Urothelium cell line (cell line): ENCODE measurements at regions not wholly inside any gene's neighbourhood (a gene's known extent, or its start where the extent isn't known, plus 50 kb on each side); places are given as distances from the start of the nearest gene placed in this dataset.

ENCODE experiments used
- DNase-seq: peaks from one replicate; pipeline ENCODE4 v3.0.0; 2011; ENCODE audit warnings: low spot score, mixed read lengths
- FAIRE-seq: peaks from 2 replicates; lab custom pipeline; 2011; peaks lifted over from hg19 to GRCh38; lab: Jason Lieb, UNC

DNA sequence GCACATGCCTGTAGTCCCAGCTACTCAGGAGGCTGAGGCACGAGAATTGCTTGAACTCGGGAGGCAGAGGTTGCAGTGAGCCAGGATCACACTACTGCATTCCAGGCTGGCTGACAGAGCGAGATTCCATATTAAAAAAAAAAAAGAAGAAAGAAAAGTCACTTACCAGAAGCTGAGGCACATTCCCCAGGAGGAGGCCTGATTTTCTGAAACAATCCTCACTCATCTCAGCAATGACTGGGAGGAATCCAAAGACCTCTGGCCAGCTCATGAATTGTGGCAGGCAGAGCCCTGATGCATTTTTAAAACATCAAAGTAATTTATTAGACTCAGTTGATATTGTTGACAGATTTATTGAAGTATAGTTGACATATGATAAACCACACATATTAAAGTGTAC lies 206.3 kb downstream of the FOXO1 start:
- FAIRE-seq, result no peak
- DNase-seq, result no peak

DNA sequence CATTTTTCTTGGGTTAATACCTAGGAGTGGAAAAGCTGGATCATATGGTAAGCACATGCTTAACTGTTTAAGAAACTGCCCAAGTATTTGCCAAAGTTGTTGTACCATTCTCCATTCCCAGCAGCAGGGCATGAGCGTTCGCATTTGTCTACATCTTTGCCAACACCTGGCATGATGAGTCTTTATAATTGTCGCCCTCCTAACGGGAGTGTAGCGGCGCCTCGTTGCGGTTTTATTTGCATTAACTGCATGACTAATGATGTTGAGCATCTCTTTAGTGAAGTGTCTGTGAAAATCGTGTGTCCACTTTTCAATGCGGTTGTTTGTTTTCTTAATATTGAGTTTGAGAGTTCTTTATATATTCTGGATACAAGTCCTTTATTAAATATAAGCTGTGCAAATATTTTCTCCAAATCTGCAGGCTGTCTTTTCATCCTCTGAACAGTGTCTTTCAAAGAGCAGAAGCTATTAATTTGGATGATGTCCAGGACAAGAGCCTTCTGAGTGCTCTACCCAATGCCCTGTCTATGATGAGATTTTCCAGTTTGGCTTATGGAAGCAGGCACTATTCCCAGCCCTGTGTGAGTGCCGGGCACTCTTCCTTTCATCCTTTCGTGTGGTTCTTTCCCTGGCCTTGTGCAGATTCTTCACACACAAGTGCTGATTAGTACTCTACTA lies 202.0 kb downstream of the FOXO1 start:
- FAIRE-seq (no peak), DNase-seq (no peak)

DNA sequence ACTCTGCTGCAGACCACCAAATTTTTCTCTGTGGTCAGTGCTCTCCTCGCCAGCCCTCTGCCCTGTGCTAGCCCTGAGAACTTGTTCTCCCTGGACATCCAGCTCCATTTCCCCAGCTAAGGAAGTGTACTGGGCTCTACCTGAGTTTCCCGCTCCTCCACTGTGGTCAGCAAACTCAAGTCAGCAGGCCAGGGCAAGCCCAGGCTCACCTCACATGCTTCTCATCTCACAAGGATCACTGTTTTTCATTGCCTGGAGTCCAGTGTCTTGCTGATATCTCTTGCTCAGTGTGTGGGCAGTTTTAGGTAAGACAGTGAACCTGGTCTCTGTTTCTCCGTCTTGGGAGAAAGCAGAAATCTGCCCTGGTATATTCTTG lies 201.4 kb downstream of the FOXO1 start:
- DNase-seq (no peak), FAIRE-seq (no peak)

DNA sequence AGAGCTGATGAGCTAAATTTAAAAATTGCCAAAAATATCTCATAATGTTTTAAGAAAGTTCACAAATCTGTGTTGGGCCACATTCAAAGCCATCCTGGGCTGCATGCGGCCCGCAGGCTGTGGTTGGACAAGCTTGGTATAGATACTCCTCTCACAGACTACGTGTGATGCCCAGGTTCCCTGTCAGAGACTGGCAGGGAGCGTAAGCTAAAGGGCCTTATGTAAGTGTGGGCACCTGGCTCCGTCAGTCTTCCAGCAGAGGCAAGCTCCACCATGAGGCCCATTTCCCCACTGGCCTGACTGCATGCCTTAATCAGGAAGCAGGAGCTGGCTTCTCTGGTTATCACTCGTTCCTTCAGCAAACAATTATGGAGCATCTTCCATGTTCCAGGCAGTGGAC lies 200.2 kb downstream of the FOXO1 start:
- DNase-seq, result no peak
- FAIRE-seq, result no peak

DNA sequence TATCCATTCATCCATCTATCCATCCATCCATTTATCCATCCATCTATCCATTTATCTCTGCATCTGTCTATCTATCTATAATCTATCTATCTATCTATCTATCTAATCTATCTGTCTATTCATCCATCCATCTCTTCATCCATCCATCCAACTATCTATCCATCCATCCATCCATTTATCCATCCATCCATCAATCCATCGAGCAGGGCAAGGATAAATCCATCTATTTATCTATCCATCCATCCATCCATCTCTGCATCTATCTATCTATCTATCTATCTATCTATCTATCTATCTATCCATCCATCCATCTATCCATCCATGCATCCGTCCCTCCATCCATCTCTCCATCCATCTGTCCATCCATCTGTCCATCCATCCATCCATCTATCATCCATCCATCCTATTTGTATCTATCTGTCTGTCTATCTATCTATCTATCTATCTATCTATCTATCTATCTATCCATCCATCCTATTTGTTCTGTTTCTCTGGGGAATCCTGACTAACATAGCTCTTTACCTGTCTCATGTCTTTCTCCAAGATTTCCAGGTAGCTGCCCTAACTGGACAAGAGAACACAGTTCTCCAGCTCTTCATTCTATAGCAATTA lies 198.1 kb downstream of the FOXO1 start:
- FAIRE-seq, result no peak
- DNase-seq, result no peak

DNA sequence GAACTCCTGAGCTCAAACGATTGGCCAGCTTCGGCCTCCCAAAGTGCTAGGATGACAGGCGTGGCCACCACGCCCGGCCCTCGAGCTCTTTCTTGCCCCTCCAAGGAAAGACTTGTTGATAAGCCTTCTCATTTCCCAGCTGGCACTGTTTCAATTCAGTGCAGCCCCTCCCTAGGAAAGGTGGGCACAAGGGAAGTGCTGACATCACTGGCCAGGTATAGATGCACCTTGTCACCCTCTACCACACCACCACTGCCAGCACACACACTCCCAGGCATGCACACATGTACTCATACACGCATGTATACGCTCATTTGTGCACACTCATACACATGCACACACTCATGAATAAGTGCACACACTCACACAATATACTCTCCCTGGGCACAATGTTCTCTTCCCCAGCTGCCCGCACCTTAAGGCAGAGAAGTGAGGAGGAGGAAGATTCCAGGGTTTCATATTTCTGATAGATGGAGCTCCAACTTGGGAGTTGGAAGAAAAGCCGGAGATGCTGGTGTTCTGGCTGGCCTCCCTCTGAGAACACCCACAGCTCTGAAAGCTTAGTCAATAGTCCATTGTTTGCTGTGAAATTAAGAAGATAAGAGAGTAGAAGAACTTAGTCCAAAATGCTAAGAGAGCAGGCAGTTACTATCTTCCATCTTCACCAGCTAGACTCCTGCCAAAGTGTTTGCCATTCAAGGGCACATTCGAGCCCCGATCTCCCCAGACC lies 196.7 kb downstream of the FOXO1 start:
- DNase-seq (no peak), FAIRE-seq (no peak)

DNA sequence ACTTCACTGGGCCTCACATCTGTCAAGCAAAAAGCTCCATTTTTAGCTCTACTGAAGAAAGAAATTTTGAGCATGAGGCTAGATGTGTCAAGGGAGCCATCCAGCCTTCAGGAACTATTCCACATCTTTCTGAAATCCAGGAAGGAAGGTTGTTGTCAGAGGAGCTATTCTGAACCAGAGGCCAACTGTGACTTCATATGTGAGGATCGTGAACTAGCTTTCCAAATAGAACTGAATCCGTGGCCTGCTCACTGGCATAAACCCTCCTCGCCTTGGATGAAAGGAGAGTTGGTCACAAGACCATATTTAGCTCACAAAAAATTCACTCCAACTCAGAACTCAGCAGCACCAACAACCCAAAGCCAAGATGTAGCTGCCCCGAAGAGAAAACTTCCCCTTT lies 195.8 kb downstream of the FOXO1 start:
- no peak for DNase-seq
- FAIRE-seq, result no peak

DNA sequence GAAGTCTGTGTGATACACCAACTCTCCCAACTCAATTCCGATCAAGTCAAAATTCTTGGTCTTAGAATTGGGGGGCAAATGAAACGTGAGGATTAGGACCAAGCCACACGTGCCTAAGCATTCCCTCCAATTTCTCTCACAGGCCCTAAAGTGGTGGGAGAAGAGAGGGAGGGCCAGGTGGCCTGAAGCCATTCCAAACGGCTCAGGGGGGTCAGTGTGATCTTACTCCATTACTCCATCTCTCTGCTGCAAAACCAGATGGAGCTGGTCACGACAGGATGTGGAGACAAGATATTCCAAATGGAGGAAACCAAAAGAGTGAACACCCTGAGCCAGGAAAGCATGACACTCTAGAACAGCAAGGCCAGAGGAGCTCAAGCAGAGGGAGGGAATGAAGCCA lies 195.4 kb downstream of the FOXO1 start:
- no peak for FAIRE-seq
- DNase-seq, result no peak

DNA sequence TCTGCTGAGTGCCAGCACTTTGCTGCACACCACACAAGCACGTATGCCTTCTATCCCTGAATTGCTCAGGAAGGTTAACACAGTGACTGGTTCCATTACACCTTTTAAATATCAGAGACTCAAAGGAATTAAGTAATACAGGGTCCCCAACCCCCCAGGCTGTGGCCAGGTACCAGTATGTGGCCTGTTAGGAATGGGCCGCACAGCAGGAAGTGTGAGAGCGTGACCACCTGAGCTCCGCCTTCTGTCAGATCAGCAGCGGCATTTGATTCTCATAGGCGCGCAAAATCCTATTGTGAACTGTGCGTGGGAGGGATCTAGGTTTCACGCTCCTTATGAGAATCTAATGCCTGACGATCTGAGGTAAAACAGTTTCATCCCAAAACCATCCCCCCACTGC lies 194.5 kb downstream of the FOXO1 start:
- no peak for FAIRE-seq
- no peak for DNase-seq

DNA sequence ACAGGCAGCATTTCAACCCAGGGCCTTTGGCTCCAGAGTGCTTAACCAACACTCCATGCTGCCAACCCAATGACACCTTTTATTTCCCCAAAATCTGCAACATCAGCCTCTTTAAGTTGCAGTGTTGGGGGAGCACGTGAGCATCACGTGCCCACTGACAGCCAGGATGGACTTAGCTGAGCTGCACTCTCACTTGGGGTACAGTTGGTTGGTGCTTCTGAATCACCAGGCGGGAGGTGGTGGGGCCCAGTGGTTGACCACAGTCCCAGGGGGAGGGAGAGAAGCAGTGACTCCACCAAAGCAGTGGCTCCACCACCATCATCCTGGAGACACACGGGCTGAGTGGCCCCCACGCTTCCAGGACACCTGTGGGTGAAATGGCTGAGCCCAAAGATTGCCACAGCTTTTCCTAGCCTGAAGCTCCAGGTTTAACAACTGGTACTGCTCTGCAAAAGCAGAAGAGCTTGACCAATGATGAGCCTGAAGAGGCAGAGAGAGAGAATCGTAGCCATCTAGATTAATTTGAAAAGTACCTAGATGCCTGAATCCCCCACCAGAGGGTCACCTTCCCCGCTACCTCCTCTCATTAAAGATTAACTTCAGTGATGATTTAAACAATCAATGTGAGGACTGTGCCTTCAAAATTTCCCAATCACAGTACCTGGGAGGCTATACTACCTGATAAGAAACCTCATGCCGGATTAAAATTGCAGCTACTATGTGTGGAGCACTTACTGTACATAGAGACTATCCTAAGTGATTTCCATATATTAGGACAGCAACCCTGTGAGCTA lies 193.8 kb downstream of the FOXO1 start:
- DNase-seq, result no peak

DNA sequence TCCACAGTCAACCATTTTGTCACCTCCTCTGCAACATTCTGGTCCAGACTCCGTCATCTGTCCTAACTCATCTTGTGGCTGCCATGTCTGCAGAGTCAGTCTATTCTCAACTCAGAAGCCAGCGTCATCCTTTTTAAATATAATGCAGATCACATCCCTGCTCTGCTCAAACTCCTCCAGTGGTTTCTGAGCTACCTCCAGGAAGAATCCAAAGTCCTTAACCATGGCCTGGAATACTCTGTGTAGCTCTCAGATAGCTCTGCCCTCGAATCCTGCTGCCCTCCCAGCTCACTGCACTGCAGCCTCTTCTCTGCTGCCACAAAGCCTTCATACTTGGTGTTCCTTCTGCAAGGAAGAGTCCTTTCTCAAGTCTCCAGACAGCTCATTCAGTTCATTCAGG lies 190.8 kb downstream of the FOXO1 start:
- no peak for DNase-seq

More for the DNA sequence above, 193.8 kb downstream of the FOXO1 start:
- no peak for FAIRE-seq

DNA sequence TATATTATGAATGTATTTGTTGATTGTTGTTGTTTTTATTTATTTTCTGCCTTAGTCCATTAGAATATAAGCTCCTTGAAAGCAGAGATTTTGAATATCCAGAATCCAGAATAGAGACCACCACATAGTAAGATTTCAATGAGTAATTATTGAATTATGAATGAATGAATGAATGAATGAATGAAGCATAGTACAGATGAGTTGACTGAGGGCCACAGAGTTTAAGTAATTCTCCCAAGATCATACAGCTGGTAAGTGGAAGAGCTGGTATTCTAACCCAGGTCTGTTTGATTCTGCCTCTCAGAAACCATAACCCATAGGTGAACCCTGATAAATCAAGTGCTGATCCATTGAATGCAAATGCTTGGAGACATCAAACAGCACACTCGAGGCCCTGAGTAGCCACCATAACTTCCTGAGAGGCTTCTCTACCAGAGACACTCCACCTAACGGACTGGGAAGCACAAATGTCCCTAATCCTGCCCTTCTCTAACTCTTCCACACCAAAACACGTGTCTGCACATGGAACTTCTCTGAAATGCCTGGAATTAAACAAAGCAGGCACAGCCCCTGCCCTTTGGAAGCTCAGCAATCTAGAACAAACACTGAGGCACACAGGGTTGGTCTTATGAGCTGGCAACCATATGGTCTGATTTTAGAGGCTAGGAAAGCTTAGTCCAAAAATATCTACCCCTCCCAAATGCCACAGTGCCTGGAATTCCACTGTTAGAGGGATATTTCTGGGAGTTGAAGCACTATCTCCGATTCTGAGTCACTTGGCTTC lies 190.1 kb downstream of the FOXO1 start:
- DNase-seq, result peak; percentile 18
- no peak for FAIRE-seq

More for the DNA sequence above, 190.8 kb downstream of the FOXO1 start:
- FAIRE-seq, result no peak

DNA sequence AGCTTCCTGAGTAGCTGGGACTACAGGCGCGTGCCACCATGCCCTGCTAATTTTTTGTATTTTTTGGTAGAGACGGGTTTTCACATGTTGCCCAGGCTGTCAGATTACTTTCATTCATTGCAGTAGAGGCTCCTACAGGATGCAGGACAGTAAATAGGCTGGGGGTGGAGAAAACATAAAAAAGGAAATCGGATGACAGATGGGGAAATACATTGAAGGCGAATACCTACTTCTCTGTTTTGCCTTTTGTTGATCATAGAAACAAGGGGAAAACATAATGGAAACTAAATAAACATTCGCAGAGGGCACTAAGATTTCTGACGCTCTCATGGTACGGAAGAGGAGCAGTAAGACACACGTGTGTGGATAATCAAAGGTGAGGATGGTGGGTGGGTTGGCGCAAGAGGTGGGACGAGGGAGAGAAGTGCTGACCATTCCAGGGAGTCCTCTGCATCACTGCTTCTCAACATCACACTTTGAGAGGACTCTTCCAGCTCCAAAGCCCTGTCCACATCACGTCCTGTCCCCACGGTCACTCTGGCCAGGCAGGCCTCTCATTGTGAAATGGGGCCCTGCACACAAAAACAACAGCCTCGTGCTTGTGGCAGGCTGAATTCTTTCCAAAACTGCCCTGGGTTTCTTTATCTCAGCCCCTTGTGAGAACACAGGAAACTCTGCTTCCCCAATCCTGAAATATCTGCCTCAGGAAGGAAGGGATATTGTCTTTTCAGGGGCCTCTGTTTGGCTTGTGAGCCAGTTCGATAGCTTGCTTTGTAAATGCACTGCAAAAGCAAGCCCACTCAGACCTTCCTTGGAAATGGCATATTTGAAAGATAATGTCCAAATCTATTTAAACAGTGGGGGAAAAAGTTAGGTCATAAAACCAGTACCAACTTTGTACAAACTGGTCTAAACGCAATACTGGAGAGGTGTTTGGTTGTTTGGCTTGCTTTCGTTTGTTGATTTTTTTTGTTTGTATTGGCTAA lies 188.5 kb downstream of the FOXO1 start:
- DNase-seq, result no peak

DNA sequence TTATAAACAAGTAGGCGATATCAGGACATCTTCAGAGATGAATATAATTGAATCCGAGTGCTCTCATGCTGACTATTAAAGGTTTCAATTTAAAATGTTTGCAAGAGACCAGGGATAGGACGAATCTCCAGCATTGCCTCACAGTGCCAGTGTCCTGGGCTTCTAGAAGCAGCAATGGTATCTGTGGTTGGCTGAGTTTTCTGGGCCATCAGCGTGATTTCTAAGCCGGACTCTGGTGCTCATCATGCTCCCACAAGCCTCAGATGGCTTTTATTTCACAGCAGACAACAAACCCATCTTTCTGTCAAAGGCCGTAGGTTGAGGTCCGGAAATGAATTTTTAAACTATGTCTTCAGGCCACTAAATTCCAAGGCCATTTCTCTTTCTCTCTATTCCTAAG lies 187.7 kb downstream of the FOXO1 start:
- FAIRE-seq (no peak), DNase-seq (no peak)

More for the DNA sequence above, 188.5 kb downstream of the FOXO1 start:
- FAIRE-seq, result no peak

DNA sequence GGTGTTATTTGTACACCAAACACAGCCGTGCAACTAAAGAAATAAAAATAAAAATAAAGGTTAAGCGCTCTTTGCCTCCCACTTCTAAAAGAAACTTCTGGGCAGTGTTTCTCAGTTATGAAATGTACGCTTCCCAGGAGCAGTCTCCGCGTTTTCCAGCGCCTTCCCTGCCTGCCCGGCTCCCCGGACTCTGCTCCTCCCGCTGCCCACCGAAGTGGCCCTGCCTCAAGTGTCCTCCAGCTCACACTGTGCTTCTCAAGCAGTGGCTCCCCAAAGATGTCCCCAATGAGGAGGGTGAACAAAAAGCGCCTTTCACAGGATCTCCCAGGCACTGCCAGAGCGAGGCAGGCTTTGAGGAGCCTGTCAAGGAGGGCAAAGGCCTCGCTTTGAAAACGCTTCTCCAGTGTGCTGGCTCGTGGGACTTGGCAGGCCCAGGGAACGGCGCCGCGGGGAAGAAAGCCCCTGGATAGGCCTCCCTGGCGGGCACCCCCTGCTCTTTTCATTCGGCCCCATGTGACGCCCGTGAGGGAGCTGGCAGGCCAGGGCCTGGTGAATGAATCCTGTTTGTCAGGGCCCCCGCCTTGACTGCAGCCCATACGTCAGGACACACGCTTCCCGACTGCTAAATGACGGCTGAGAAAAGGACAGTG lies 187.1 kb downstream of the FOXO1 start:
- no peak for DNase-seq

DNA sequence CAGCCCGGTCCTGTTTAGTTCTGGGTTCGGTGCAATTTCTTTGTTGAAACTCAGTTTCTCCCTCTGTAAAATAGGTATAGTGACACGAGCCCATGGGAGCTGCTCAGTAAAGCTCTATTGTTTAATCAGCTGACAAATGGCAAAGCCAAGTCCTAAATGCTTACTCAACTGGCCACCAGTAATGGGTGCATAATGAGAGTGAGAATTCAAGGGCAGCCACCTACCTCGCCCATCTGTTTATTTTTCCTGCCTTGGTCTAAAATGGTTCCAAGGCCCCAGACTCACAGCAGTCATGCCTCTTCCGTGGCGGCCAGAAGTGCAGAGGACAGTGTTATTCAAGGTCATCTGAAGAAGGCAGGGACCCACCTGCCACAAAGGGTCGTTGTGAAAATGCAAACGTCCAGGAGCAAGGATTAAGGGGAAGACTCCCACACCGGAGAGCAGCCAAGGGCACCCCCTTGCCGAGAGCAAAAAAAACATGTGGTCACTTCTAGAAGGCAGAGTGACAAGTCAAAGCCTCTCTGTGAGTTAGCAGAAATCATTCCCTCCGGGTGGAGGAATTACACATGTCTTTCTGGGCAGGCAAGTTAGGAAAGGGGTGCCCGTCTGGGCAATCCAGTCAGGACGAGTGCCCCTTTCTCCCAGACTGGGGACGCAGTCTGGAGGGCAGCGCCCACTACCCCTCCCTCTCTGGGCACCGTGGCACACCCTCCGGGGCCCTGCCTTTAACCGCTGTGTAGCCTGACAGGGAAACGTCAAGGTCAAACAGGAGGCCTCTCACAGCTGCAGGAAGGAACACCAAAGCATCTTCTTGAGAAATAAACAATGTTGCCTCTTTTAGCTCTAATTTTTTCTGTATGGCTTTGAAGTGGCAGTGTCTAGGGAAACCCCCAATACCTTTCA lies 186.2 kb downstream of the FOXO1 start:
- FAIRE-seq (no peak), DNase-seq (no peak)

More for the DNA sequence above, 187.1 kb downstream of the FOXO1 start:
- no peak for FAIRE-seq

DNA sequence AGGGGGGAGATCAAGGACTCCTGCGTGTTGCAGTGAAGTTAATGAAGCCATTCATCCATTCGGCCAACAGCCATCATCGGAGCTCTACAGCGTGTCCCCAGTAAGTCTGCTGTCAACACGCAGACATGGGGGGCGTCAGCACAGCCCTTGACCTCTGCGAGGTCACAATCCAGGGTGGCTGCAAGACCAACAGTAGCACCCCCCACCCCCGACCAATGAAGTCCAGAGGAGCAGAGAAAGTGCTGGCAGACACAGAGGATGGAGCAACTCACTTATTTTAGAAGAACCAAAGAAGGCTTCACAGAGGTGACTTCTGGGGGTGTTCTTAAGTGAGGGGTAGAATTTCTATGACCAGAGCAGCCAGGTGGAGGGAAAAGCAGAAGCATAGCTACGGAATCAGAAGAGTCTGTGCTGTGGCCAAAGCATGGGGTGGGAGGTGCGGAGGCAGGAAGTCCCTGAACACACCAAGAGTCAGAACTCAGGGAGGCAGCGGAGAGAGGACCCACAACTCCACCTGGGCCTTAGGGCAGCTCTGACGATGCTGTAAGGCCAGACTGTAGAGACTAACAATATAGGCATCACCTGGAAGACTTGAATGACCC lies 185.4 kb downstream of the FOXO1 start:
- FAIRE-seq (no peak), DNase-seq (no peak)
